KG1 (cell line): ENCODE measurements at regions not wholly inside any gene's neighbourhood (a gene's known extent, or its start where the extent isn't known, plus 50 kb on each side); places are given as distances from the start of the nearest gene placed in this dataset.

Experiments
- DNase-seq: peaks from one replicate; lab custom pipeline; 2025; lab: John Stamatoyannopoulos, UW

DNA sequence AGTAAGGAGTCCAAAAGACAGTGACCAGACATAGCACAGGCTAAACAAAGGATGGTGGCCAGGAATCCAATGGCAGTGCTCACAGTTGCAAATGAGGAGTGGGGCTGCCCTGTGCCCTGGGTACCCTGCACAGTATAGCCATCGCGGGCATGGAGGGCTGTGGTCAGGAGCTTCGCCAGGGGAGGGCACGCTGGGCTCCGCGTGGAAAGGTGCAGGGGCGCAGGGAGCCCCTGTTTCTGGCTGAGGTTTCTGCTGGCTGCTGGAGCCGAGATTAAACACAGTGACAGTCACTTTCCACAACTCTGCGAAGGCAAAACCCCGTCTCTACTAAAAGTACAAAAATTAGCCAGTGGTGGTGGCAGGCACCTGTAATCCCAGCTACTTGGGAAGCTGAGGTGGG, 194.7 kb downstream of the GALR1 start:
- no peak for DNase-seq

DNA sequence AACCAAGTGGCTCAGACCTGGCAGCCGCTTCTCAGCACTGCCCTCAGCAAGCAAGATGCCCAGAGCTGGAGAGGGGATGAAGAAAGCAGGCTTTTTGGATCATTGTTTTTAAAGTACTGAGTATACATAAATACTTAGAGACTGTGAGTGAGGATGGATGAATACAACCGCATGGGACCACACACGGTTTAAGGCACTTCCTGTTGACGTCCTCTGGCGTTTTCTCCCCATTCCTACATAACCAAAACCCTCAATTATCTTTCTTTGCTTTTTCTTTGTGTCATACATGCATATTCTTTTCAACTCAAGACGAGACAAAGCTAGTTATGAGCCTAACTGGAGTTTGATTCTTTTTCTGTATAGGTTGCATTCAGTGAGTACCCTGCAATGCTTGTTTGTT, 198.4 kb downstream of the GALR1 start:
- no peak for DNase-seq

DNA sequence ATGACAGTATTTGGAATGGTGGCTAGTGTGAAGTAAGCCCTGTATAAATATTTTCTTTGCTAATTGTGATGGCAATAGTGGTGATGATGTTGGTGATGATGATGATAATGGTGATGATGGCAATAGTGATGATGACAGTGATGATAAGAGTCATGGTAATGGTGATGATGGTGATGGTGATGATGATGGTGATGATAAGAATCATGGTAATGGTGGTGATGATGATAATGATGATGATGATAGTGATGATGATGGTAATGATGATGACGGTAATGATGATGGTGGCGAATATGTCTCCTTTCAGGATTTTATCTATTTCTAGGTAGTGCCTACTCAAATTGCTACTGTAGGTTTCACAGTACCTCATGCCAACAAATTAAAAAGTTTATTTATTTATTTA, 205.4 kb downstream of the GALR1 start:
- no peak for DNase-seq

DNA sequence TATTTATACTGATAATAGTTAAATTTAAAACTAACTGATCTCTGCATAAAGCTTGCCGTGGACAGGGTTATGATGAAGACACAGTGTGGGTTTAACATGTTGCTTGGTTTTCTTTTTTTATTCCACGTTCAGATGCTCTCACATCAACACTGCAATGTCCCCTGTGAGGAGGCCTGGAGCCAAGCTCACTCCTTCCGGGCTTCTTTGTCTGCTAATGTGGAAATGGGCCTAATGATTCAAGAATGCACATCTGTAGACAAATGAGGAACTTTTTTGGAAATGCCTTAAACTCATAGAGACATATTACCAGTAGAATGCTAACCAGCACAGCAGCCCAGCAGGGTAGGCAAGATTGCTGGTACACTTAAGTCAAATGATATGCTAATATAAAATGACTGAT, 208.0 kb downstream of the GALR1 start:
- no peak for DNase-seq

DNA sequence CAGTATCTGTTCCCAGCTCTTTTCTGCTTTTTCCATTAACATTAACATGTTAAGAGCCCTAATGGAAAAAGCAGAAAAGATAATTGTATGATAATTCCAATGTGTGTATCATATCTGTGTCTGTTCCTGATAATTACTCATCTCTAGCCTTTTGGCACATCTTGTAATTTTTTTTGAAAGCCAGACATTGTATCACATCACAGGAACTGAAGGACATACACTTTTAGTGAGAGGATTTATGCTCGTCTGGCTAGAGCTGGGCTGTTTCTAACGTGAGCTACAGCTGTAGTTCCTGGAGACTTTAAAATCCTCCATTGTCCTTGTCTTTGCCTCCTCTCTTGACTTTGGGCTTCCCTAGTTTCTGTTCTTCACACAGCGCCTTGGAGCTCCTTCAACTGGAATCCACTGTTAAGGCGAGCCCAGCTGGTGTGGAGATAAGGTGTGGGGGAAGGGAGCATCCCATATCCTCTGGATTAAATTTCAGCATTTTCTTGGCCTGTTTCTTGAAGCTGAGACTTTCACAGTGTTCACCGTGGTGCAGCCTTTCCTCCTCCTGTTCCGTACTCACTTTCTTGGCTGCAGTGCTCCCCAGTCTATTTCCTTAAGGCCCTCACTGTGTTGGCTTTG, 211.5 kb downstream of the GALR1 start:
- DNase-seq, result no peak

GRCh38 chr18:77464917-77465316, 215.3 kb downstream of the GALR1 start:
- DNase-seq, result no peak

DNA sequence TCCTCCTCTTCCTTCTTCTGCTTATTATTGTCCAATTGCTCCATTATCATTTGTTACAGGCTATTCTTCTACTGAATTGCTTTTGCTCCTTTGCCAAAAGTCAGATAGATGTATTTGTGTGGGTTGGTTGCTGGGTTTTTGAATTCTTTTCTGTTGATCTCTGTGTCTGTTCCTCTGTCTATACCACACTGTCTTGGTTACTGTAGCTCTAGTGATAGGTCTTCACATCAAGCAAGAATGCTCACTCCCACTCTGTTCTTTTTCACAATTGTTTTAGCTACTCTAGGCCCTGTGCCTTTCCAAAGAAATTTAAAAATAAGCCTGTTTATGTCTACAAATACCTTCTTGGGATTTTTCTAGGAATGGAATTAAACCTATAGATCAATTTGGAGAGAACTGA, 217.2 kb downstream of the GALR1 start:
- no peak for DNase-seq

GRCh38 chr18:77469131-77469530, 219.5 kb downstream of the GALR1 start:
- DNase-seq, result no peak

- no peak for DNase-seq
Observed at GRCh38 chr18:77470569-77471413, 221.1 kb downstream of the GALR1 start.

- no peak for DNase-seq
Observed at GRCh38 chr18:77472509-77472908, 222.9 kb downstream of the GALR1 start.

DNA sequence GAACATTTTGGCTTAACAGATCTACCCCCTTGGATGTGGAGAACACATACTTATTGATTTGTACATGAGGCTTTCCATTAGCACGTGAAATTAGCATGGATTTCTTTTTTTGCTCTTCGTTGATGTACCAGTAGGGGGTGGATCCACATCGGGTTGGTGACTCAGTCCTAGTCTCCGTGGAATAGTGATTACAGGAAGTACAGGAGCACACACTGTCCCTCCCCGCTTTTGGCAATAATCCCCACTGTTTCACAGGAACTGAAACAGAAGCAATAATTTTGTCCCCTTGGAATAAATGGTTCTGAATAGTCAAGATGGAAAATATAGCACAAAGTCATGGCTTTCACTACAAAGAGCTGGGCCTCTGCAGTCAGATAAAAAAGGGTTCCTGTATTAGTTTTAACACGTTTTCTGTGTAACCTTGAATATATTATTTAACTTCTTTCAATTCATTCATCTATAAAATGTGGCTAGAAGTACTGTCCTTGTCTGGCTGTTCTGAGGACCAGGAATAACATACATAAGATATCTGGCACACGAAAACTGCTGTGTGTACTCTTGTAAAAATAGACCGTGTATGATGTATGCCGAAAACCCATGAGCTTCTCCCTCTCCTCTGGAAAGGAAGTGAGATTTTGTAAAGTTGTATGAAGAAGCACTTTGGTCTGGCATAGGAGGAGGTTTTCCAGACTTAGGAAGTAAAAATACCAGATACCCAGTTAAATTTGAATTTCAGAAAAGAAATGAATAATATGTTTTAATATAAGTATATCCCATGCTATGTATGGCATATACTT, 229.2 kb downstream of the GALR1 start:
- no peak for DNase-seq

DNA sequence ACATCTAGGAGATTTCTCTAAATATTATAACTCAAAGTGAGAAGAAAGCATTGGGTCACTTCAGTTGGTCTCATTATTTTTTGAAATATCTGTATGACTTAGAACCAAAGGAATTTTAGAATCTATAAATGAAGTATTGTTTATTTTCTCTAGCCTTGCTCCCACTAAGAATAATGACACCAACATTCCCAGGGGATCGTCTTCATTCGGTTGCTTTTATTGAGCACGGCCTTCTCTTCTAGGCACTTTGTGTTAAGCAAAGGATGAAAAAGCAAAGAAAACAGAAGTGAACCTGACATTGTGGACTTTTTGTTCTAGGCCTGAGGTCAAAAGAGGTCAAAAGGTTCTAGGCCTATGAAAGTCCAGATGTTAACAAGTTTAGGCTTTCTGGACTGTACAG, 231.9 kb downstream of the GALR1 start:
- no peak for DNase-seq

DNA sequence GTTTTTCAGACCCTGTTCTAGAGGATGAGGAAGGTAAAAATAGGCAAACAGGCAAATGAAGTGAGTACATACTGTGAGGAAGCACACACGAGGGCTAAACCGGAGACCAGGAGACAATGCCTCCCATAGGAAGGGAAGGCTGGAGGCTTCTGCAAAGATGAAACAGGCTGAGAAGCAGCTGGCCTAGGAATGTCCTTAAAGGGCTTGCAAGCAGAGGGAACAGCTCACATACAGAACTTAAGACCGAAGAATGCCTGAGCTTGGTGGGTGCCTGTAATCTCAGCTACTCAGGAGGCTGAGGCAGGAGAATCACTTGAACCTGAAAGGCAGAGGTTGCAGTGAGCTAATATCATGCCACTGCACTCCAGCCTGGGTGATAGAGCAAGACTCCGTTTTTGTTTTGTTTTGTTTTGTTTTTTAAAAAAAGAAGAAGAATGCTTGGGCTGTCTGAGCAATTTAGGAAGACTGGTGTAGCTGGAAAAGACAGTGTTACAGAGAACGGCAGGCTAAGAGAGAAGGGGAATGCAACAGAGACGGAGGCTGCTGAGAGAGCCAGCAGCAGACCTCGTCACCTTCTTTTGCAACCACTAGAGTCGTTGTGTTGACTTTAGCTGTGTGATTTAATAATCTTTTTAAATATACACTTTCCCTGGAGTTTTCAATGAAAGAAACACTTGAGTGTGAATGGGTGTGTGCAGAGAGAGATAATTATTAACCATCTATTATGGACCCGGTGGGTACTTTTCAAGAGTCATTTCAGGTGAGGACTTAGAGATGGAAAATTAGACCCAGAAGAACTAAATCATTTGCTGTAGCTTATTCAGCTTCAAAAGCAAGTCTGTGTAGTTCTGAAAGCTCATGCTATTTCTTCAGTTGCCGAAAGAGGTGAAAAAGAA, 232.8 kb downstream of the GALR1 start:
- DNase-seq, result no peak

GRCh38 chr18:77486985-77487384, 237.3 kb downstream of the GALR1 start:
- DNase-seq, result no peak

DNA sequence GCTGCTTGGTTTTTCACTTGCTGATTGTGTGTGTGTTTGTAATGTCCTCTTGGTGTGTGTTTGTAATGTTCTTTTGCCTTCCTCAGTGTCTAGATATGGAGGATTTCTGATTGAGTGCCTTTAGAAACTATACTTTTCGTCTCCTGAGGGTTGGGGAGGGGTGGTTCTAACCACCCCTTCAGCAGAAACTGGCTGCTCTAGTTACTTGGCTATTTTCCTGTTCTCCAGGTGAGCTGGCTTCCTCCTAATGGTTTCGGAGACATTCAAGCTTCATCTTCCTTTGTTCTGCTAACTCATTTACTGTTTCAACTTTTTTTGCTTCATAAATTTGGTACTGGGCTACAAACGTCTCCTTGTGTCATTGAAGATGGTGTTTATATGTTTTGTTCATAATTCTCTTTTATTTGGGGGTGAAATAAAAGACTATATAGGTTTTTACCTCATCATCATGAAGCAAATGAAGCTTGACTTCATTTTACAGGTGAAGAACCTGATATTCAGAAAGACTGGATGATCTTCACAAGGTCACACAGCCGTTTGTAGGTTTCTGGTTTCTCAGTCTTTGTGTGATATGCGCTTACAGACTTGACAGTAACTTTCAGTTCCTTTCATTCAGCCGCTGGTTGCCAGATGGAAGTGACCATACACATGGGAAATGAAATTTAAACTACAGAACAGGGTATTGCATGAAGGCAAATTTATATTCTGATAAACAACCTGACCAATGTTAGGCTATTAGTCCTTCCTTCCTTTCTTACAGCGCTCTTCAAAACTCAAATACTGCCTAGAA, 238.5 kb downstream of the GALR1 start:
- no peak for DNase-seq

- DNase-seq, result no peak
Observed at GRCh38 chr18:77495079-77495478, 245.4 kb downstream of the GALR1 start.

DNA sequence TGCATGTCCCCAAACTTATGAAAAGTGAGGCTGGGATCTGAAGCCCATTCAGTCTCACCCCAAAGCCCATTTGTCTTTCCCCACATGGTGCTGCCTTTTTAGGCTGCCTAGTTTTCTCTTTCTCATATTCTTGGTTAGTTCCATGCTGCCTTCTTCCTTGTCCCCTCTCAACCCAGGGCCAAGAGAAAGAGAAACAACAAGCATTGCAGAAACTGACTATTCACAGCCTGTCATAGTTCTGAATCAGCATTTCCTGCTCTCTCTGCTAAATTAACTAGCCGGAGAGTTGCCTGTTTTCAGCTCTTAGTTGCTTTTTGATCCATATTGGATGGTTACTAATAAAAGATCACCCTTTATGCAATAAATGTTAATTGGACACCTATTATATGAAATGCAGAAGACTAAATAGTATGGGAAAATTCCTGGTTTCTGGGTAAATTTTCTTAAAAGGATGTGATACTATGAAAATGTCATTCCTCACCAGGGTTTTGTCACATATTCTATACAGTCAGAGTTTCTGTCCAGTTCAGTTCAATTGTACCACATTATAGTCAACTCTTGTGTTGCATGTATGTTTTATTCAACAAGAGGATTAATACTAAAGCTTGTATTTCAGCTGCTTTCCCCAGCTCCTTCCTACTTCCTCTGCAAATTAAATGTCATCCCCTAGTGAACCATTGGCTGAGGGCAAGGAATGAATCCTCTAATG, 246.5 kb downstream of the GALR1 start:
- no peak for DNase-seq

DNA sequence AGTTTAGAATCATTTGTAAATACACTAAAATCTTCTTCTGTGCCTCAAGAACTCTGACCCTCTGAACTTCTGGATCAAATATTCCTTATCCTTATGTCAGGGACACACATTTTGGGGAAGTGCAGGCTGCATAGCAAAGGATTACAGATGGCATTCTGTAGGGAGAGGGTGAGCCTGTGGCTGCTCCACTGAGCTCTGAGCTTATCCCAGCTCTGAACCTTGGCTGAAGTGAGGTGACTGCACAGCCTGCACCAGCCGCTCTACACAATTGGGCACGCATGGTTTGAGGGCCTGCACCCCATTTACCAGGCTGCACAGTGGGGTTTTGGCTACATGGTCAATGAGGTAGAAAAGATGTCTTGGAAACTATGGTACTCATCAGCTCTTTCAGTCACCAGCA, 251.6 kb downstream of the GALR1 start:
- DNase-seq, result no peak

DNA sequence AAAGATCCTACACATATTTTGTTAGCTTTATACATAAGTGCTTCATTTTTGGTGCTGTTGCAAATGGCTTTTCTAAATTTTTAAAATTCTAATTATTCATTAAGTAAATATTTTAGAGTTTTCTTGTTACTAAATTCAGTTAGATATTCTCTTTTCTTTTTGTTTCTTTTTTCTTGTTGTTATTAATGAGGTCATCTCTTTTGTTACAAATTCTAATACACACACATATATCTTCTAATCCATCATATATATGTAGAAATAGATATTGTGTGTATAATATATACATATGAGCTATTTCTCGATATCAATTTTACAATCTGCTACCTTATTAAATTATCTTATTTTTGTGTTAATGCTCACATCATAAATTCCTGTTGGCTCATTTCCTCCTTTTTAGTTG, 255.9 kb downstream of the GALR1 start:
- DNase-seq, result no peak

- no peak for DNase-seq
Observed at GRCh38 chr18:77512152-77512551, 262.5 kb downstream of the GALR1 start.
